ENCODE measurements at regions not wholly inside any gene's neighbourhood (a gene's known extent, or its start where the extent isn't known, plus 50 kb on each side); places are given as distances from the start of the nearest gene placed in this dataset.
"Not testable (repeated sequence)": the region's sequence is repeated elsewhere in the genome, so short reads cannot be mapped to it uniquely, and the experiment has no call there.

DNA sequence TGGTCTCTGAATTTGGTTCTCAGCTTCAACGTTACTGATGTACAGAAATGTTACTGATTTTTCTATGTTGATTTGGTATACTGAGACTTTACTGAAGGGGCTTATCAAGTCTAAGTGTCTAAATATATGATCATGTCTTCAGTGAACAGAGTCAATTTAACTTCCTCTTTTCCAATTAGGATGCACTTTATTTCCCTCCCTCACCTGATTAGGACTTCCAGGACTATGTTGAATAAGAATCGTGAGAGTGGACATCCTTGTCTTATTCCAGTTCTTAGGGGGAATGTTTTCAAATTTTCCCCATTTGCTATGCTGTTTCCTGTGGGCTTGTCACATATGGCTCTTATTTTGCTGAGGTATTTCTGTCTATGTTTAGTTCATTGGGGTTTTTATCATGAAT, 349.5 kb downstream of the PRR16 start:
- no peak for DNase-seq (ENCODE audit: low read depth)

DNA sequence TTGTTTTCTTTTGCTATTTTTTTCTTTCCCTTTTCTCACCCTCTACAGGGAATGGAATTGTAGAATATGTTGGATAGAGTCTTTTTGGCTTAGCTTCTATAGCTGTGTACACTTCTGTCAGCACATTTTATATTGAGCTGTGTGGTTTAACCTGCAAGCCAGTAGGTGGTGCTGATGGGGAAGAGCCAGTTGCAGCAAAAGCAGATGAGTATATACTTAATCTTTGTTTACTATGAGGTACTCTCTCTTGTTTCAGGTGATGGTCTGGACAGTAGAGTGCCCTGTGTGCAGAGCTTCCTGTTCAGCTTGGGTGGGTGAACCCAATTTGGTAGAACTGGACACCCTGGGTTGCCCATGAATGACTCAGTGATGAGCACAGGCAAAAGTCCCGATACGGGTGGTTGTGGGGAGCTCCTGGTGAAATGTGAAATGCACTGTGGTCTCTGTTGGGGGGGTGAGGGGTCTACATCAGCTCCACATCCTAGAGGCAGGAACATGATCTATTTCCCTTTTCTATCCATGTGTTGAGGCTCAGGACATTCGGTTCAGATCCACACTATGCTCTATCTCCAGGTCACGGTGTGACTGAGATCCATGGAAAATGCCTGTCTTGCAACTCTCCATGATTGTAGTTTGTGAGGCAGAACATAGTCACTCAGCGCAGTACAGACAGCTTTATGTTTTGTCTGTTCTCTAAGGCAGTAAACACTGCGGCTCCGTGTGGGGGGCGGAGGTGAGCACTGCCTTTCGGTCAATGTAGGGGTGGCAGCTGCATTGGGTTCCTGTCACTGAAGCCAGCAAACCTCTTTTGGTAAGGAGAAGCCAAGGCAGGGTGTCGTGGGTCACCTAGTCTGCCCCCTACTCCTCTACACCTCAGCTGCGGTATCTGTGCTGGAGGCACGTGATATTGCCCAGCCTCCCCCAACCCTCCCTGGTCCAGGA, 353.2 kb downstream of the PRR16 start:
- peak; percentile 15 for DNase-seq (ENCODE audit: low read depth)

DNA sequence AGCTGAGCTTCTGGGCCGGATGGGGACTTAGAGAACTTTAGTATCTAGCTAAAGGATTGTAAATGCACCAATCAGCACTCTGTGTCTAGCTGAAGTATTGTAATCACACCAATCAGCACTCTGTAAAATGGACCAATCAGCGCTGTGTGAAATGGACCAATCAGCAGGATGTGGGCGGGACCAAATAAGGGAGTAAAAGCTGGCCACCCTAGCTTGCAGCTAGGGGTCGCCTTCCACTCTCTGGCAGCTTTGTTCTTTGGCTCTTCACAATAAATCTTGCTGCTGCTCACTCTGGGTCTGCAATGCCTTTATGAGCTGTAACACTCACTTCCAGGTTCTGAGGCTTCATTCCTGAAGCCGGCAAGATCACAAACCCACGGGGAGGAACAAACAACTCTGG, 354.0 kb downstream of the PRR16 start:
- DNase-seq (ENCODE audit: low read depth): peak; percentile 4

DNA sequence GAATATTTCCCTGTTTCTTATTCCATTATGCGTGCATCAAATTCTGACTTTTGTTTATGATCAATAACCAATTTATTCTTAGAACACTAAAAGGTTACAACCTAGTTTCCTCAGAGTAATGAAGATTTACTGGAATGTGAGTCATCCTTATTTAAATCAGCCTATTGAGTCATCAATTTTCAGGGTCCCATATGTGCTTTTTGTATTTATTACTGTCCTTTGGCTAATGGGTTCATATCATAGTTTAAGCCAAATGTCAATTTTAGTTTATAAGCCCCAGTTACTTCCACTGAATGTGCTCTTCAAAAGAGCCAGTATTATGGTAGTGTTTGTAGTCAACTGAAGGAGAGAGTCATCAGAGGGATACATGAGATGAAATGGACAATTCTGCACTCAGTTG, 359.2 kb downstream of the PRR16 start:
- no peak for DNase-seq (ENCODE audit: low read depth)

DNA sequence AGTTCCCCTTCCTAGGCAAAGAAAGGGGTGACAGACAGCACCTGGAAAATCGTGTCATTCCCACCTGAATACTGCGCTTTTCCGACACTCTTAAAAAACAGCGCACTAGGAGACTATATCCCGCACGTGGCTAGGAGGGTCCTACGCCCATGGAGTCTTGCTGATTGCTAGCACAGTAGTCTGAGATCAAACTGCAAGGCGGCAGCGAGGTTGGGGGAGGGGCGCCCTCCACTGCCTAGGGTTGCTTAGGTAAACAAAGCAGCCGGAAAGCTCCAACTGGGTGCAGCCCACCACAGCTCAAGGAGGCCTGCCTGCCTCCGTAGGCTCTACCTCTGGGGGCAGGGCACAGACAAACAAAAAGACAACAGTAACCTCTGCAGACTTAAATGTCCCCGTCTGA, 367.5 kb downstream of the PRR16 start:
- not testable (repeated sequence) for DNase-seq (ENCODE audit: low read depth)

DNA sequence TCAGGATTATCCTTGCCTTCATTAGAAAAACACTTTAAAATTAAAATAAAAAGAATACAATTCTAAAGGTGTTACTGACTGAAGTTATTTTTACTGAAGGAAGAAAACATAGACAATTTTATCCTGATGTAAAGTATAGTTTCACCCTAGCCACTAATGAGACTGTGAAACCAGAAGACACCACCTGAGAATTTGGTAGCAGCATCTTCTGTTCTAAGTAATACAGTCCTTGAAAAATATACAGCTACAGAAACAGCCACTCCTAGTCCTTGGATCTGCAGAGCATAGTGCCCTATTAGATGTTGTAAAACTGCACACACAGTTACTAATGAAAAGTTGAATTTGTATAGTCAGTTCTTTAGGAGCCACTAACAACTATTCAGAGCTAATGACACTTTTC, 377.7 kb downstream of the PRR16 start:
- no peak for DNase-seq (ENCODE audit: low read depth)

DNA sequence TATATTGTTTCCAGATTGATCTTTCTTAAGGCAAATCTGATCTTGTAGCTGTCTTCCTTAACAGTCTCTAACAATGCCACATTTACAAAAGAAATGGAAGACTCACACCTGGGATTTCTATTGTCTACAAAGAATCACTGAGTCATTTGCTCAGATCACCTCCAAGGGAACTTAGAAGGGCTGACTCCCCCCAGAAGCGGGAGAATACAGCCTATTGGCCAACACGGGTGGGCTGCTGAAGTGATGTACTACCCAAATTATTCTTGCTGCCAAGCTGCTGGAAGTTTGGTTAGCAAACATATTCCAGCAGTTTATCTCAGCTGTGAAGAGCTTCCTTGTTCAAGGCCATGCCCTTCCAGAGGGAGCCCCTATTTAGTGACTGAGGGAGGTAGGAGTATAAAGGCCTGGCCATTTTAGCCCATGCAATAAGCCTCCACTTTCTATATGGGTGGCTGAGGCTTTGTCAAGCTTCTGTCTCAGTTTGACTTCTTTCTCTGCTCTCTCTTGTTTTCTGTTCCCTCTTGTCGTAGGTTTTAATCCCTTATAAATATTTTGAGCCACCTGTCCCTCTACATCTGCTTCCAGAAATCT, 379.4 kb downstream of the PRR16 start:
- no peak for DNase-seq (ENCODE audit: low read depth)

DNA sequence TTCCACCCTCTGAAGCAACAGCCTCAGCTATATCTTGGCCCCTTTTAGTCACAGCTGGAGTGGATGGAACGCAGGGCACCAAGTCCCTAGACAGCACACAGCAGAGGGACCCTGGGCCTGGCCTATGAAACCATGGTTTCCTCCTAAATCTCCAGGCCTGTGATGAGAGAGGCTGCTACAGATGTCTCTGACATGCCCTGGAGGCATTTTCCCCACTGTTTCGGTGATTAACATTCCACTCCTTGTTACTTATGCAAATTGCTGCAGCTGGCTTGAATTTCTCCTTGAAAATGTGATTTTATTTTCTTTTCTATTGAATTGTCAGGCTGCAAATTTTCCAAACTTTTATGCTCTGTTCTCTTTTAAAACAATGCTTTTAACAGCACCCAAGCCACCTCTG, 384.8 kb downstream of the PRR16 start:
- DNase-seq (ENCODE audit: low read depth): no peak

DNA sequence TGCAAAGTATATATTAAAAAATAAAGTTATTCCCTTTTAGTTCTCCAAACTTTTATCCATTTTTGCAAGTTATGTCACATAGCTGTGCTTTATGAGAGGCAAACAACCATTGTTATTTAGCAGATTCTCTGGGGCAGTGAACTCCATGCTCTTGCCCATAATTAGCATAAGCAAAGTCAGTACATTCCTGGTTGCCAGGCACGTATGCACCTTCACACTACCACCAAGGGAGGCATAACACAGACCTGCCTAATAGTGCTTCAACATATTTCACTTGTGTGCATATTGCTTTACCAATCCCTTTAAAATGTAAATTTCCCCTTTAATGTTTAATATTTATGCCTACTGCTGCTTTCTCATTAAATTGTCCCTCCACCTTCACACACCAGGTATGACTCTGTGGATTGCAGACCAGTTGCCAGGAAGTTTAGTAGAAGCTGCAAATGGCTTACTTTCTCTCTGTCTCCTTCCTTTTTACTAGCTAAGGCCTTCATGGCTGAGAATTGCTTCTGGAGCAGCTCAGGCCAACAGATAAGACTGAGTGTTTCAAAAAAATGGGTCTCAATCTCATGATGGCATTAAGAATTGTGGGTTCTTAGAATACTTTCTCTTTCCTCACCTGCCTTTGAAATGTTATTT, 388.2 kb downstream of the PRR16 start:
- no peak for DNase-seq (ENCODE audit: low read depth)

DNA sequence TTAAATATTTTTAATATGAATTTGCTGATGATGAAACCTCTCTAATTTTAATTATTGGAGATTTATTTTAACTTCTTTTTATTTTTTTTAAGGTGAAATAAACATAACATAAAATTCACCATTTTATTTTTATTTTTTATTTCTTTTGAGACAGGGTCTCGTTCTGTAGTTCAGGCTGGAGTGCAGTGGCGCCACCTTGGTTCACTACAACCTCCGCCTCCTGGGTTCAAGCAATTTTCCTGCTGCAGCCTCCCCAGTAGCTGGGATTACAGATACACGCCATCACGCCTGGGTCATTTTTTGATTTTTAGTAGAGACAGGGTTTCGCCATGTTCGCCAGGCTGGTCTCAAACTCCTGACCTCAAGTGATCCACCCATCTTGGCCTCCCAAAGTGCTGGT, 402.9 kb downstream of the PRR16 start:
- DNase-seq (ENCODE audit: low read depth): no peak

DNA sequence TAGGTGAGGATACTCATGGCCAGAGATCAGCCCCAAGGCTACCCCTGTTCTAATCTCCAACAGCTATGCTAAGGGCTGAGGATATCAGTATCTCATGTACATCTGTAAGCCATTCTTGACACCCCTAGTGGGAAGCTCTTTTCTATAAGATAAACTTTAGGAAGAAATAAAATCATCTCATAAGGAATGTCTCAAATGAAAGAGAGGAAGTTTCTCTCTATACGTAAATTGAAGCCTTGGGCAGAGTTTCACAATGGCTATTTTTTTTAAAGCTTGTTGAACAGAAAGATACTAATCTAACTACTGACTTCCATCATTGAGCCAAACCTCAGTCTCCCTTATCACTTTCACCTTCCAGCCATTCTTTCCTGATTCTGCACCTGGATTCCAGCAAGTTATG, 405.7 kb downstream of the PRR16 start:
- no peak for DNase-seq (ENCODE audit: low read depth)

DNA sequence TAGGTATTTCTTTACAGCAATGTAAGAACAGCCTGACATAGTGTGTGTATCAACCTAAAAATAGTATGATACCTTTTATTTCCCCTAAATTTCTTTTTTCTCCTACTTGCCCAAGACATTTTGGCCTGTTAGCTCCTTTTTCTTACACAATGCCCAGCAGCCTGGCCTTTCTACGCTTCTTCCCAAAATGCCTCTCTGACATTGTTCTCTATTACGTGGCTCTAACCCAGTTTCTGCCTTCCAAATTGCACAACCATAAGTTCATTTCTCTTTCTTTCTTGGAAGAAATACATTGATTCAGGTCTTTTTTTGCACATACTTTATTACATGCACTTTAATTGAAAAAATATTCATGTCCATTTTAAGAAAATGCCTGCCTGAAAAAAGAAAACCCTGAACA, 408.2 kb downstream of the PRR16 start:
- no peak for DNase-seq (ENCODE audit: low read depth)

DNA sequence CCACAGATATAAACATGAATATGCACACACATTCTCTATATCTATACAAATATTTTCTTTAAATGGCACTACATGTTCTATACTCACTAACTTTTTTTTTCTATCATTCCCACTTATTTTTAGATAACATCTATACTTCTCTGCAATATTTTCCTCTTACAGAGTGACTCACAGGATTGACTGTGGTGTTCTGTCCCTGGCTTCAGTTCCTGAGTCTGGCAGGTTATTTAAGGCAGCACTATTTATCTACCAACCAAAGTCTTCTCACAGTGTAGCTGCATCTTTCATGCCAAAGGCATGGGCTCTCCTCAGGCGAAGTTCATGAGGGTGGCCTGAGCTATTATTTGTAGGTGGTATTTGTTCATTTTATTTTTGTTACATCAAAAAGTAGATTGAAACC, 409.0 kb downstream of the PRR16 start:
- peak; percentile 18 for DNase-seq (ENCODE audit: low read depth)

DNA sequence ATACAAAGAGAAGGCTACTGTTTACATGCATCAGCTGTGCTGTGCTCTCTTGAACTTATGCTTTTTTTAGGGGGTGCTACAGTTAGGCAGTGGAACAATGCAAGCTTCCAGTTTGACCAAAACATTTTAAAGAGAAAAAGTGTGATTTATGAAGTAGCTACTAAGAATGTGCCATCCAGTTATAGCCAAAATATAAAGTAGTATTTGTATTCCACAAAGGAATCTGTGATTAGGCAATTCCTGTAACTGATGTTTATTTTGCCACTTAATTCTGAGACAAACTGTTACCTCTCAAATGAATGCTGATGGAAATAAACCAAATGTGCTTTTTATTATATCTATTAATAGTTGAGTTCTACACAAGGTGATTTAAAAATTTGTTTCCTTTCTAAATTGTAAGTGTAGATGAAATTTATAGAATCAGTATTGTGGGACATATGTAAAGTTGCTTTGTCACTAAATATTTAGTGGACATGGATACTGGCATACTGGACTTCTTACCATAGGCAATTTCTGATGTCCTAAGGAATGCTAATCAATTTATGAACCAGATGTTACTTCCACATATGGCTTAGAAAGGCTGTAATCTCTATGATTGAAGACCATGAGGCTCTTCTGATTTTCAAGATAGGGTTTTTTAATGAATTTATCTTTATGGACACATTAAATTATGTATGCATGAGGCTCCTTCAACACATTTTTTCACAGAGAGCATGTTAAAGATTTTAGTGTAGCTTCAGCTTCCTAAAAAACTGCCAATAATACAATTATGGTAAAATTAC, 410.2 kb downstream of the PRR16 start:
- DNase-seq (ENCODE audit: low read depth): no peak

DNA sequence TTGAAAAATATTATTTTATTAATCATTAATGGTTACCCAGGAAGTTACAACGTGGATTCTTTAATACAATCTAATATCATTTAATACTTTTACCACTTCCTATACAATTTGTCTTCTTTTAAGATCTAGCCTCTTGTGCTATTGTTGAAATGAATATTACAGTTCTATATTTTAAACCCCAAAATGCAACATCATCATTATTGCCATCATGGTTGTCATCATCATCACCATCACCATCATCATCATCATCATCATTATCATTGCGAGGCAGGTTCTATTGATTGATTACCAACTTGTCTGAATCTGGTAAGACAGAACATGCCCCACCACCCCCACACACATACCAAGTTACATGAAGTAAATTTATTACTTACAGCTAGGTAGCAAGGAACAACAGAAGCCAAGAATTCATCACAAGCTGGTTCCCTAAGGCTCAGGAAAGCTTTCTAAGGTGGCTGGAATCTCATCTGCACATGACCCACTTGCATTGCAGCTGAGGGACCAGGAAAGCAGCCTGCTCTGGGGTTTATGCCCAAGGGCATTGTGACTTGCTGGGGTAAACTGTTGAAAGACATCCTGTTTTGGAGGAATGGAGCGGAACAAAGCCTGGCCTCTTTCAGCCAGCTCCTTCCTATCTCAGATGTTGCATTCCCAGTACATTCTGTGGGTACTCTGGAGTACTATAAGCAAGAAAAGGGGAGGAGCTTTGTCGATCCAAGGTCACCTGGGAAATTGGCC, 418.1 kb downstream of the PRR16 start:
- no peak for DNase-seq (ENCODE audit: low read depth)

DNA sequence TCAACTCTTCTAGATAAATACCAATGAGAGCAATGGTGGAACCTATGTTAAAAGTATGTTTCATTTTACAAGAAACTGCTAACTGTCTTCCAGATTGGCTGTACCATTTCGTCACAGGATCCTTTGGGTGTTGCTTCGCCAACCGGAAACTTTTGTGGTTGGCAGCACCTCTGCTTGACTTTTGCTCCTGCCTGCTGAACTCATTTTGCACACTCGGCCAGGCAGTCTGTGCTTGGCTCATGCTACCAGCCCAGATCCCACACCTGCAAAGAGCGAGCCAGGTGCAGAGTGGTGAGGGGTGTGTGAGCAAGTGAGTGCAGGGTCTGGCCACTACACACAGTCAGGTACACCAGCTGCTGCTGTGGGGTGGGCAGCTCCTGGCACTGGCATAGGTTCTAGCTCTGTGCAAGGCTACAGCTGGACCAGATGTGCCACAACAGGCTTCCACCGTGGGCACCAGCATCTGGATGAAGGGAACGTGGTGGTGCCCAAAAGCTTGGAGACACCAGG, 422.3 kb downstream of the PRR16 start:
- no peak for DNase-seq (ENCODE audit: low read depth)

DNA sequence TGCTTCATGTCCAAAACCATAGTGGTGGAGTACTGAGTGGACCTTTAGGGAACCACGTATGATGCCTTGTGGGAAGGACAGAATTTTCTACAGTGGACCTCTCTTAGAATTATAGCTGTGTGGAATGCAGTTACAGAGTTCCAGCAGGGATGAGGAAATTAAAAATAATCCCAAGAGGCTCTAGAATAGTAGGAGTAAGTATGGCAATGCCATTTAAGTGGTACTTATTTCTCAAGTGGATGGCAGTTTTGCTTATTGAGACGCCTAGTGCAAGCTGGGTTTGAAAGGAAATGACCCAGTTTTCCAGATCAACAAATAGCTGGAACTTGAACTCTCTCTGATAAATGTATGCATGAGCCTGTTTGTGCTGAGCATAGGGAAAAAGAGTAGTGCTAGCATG, 431.6 kb downstream of the PRR16 start:
- no peak for DNase-seq (ENCODE audit: low read depth)

DNA sequence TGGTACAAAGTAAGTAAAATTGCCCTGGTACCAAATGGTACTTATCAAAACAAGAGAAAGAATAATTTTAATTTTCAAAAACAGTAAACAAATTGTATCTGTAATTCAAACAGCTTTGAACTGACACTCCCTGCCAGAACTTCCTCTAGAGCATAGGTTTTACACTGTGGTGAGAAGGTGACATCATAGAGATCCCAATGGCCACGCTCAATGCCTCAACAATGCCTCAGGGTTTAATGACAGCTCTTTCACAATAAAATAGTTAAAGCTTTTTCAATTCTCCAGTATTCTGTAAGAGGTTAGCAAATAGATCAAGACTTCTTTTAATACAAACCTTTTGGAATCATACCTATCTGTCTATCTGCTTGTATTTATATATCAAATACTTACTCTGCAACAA, 437.1 kb downstream of the PRR16 start:
- peak; percentile 10 for DNase-seq (ENCODE audit: low read depth)

DNA sequence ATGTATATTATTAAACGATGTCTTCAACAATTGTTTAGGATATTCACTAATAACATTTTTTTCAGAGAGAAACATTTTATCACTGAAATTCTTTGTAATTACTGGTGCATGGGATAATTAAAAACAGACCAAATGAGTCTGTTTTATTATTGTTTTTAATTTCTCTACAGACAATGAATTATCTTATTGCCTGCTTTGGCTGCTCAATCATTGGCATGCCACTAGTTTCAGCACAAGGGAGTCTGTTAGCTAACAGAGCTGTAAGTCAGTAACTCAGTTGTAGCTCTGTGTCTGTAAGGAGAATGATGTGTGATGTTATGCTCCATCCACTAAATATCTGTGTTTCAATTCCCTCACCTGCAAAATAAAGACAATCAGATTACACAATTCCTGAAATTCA, 443.9 kb downstream of the PRR16 start:
- no peak for DNase-seq (ENCODE audit: low read depth)

DNA sequence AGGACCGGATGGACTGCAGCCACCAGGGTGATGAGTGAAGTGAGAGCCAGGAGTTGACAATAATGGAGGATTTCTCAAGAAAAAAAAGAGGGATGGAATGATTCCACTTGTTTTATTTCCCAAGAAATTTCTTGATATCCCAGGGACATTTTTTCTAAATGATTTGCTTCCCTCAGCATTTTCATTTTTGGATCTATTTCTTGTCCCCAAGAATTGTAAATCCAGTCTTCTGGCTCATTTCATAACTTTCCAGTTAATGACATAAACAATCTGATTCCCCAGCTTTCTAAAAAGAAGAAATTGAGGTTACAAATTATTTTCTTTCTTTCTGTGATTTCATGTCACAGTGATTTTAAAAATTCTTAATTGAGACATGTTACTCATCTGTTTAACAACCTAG, 446.5 kb downstream of the PRR16 start:
- no peak for DNase-seq (ENCODE audit: low read depth)

DNA sequence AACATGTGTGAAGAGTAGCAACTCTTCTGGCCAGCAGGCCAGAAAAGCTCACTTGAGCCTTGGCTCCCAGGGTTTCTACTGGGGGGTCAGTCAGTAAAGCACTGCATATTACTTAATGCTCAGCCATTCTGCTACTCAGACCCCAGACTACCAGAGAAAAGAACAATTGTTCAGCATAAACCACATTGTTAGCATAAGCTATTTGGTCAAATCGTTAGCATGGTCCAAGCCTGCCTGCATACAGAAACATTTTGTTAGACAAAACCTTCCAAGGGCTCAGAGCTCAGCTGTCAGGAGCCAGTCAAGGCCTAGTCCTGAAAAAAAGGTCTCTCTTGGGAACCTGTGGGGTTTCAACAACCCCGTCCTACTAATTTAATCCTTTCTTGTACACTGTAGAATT, 449.3 kb downstream of the PRR16 start:
- no peak for DNase-seq (ENCODE audit: low read depth)

All from HT1080 (cell line).